SK-N-SH treated with all-trans-retinoic acid at 6 μM for 48 hours (cell line): ENCODE measurements at regions not wholly inside any gene's neighbourhood (a gene's known extent, or its start where the extent isn't known, plus 50 kb on each side); places are given as distances from the start of the nearest gene placed in this dataset.

Experiments
- ATAC-seq: fragments of 200-7000 bp; cut with Tn5 transposase; 3 replicates; pipeline ENCODE4 v1.9.1; 2020; ENCODE audit warnings: mild to moderate bottlenecking, moderate library complexity
- ARNTL ChIP-seq: fragments of 450-650 bp; formaldehyde crosslinking; IDR thresholded peaks from 2 replicates; pipeline ENCODE4 v1.5.0; 2020; ENCODE audit warnings: low read depth, mild to moderate bottlenecking, moderate library complexity, borderline replicate concordance
- CSDC2 ChIP-seq: fragments of 250-450 bp; sonication (Bioruptor Pico); IDR thresholded peaks from 2 replicates; pipeline ENCODE4 v1.5.0; 2020; ENCODE audit warnings: mild to moderate bottlenecking, moderate library complexity
- CSRNP3 ChIP-seq: fragments of 250-450 bp; sonication (Bioruptor Pico); IDR thresholded peaks from 2 replicates; pipeline ENCODE4 v1.5.1; 2021; ENCODE audit warnings: mild to moderate bottlenecking, moderate library complexity
- GLIS3 ChIP-seq: fragments of 250-450 bp; sonication (Bioruptor Pico); IDR thresholded peaks from 2 replicates; pipeline ENCODE4 v1.5.0; 2020; ENCODE audit warnings: mild to moderate bottlenecking, moderate library complexity
- ISL1 ChIP-seq: fragments of 250-450 bp; sonication (Bioruptor Pico); IDR thresholded peaks from 2 replicates; pipeline ENCODE4 v2.1.2; 2022; ENCODE audit warnings: mild to moderate bottlenecking, moderate library complexity
- OSR1 ChIP-seq: fragments of 250-450 bp; sonication (Bioruptor Pico); IDR thresholded peaks from 2 replicates; pipeline ENCODE4 v1.8.0; 2022; ENCODE audit warnings: moderate library complexity, mild to moderate bottlenecking, inconsistent platforms
- PATZ1 ChIP-seq: fragments of 250-450 bp; sonication (Bioruptor Pico); IDR thresholded peaks from 2 replicates; pipeline ENCODE4 v1.8.0; 2020; ENCODE audit warnings: mild to moderate bottlenecking, moderate library complexity, borderline replicate concordance
- PPARA ChIP-seq: fragments of 250-450 bp; sonication (Bioruptor Pico); IDR thresholded peaks from 2 replicates; pipeline ENCODE4 v1.5.0; 2020; ENCODE audit warnings: mild to moderate bottlenecking, borderline replicate concordance
- RARB ChIP-seq: fragments of 250-450 bp; sonication (Bioruptor Pico); IDR thresholded peaks from 2 replicates; pipeline ENCODE4 v1.8.0; 2021; ENCODE audit warnings: mild to moderate bottlenecking, moderate library complexity
- SNAI2 ChIP-seq: fragments of 250-450 bp; sonication (Bioruptor Pico); IDR thresholded peaks from 2 replicates; pipeline ENCODE4 v1.5.0; 2020; ENCODE audit warnings: mild to moderate bottlenecking, moderate library complexity
- TCF4 ChIP-seq: fragments of 250-450 bp; sonication (Bioruptor Pico); IDR thresholded peaks from 2 replicates; pipeline ENCODE4 v1.8.0; 2021; ENCODE audit warnings: mild to moderate bottlenecking, moderate library complexity, borderline replicate concordance
- TOX ChIP-seq: fragments of 250-450 bp; sonication (Bioruptor Pico); IDR thresholded peaks from 2 replicates; pipeline ENCODE4 v1.8.0; 2021; ENCODE audit warnings: mild to moderate bottlenecking, moderate library complexity, borderline replicate concordance
- ZC3H10 ChIP-seq: fragments of 250-450 bp; sonication (Bioruptor Pico); IDR thresholded peaks from 2 replicates; pipeline ENCODE4 v1.5.1; 2021; ENCODE audit warnings: mild to moderate bottlenecking, moderate library complexity
- ZFP3 ChIP-seq: fragments of 250-450 bp; sonication (Bioruptor Pico); IDR thresholded peaks from 2 replicates; pipeline ENCODE4 v1.5.0; 2020; ENCODE audit warnings: mild to moderate bottlenecking, moderate library complexity
- ZFP30 ChIP-seq: fragments of 450-650 bp; formaldehyde crosslinking; IDR thresholded peaks from 2 replicates; pipeline ENCODE4 v1.5.0; 2022; ENCODE audit warnings: mild to moderate bottlenecking, moderate library complexity
- ZNF565 ChIP-seq: fragments of 450-650 bp; formaldehyde crosslinking; conservative IDR thresholded peaks from 2 replicates; pipeline ENCODE4 v1.5.0; 2020; ENCODE audit warnings: low read depth, mild to moderate bottlenecking, moderate library complexity
- ZNF70 ChIP-seq: fragments of 450-650 bp; formaldehyde crosslinking; IDR thresholded peaks from 2 replicates; pipeline ENCODE4 v1.5.0; 2020; ENCODE audit warnings: mild to moderate bottlenecking, moderate library complexity
- ZNF8 ChIP-seq: fragments of 450-650 bp; formaldehyde crosslinking; IDR thresholded peaks from 2 replicates; pipeline ENCODE4 v1.5.0; 2020; ENCODE audit warnings: mild to moderate bottlenecking, moderate library complexity
- TF ChIP-seq, protein P1 (sequence below): fragments of 250-450 bp; sonication (Bioruptor Pico); IDR thresholded peaks from 2 replicates; pipeline ENCODE4 v1.5.0; 2020; ENCODE audit warnings: mild to moderate bottlenecking, moderate library complexity
- TF ChIP-seq, protein P2 (sequence below): fragments of 250-450 bp; sonication (Bioruptor Pico); IDR thresholded peaks from 2 replicates; pipeline ENCODE4 v1.5.1; 2020; ENCODE audit warnings: low read depth, mild to moderate bottlenecking, moderate library complexity

GRCh38 chr20:62546606-62547005 lies 70.8 kb upstream of the GATA5 start:
- no peak for TF ChIP-seq PPARA (CRISPR knock-in tag)
- TF ChIP-seq ZNF70 (CRISPR knock-in tag), result no peak
- TF ChIP-seq CSRNP3 (CRISPR knock-in tag), result no peak
- no peak for TF ChIP-seq ZFP3 (CRISPR knock-in tag)
- TF ChIP-seq PATZ1 (CRISPR knock-in tag), result no peak
- no peak for TF ChIP-seq GLIS3
- no peak for TF ChIP-seq ZNF8 (CRISPR knock-in tag)
- TF ChIP-seq ZNF565 (CRISPR knock-in tag), result no peak
- TF ChIP-seq, protein P1, sequence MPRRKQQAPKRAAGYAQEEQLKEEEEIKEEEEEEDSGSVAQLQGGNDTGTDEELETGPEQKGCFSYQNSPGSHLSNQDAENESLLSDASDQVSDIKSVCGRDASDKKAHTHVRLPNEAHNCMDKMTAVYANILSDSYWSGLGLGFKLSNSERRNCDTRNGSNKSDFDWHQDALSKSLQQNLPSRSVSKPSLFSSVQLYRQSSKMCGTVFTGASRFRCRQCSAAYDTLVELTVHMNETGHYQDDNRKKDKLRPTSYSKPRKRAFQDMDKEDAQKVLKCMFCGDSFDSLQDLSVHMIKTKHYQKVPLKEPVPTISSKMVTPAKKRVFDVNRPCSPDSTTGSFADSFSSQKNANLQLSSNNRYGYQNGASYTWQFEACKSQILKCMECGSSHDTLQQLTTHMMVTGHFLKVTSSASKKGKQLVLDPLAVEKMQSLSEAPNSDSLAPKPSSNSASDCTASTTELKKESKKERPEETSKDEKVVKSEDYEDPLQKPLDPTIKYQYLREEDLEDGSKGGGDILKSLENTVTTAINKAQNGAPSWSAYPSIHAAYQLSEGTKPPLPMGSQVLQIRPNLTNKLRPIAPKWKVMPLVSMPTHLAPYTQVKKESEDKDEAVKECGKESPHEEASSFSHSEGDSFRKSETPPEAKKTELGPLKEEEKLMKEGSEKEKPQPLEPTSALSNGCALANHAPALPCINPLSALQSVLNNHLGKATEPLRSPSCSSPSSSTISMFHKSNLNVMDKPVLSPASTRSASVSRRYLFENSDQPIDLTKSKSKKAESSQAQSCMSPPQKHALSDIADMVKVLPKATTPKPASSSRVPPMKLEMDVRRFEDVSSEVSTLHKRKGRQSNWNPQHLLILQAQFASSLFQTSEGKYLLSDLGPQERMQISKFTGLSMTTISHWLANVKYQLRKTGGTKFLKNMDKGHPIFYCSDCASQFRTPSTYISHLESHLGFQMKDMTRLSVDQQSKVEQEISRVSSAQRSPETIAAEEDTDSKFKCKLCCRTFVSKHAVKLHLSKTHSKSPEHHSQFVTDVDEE (CRISPR knock-in tag), result no peak
- TF ChIP-seq SNAI2 (CRISPR knock-in tag), result no peak
- no peak for TF ChIP-seq ARNTL
- TF ChIP-seq TCF4, result no peak
- TF ChIP-seq TOX (CRISPR knock-in tag), result no peak
- no peak for TF ChIP-seq ZC3H10
- no peak for TF ChIP-seq ZFP30 (CRISPR knock-in tag)
- TF ChIP-seq OSR1 (CRISPR knock-in tag), result no peak
- TF ChIP-seq, protein P2, sequence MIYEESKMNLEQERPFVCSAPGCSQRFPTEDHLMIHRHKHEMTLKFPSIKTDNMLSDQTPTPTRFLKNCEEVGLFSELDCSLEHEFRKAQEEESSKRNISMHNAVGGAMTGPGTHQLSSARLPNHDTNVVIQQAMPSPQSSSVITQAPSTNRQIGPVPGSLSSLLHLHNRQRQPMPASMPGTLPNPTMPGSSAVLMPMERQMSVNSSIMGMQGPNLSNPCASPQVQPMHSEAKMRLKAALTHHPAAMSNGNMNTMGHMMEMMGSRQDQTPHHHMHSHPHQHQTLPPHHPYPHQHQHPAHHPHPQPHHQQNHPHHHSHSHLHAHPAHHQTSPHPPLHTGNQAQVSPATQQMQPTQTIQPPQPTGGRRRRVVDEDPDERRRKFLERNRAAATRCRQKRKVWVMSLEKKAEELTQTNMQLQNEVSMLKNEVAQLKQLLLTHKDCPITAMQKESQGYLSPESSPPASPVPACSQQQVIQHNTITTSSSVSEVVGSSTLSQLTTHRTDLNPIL (CRISPR knock-in tag), result no peak
- ATAC-seq, result no peak

GRCh38 chr20:62547364-62547763 lies 71.6 kb upstream of the GATA5 start:
- ATAC-seq, result no peak
- TF ChIP-seq OSR1 (CRISPR knock-in tag), result no peak
- no peak for TF ChIP-seq GLIS3
- TF ChIP-seq ZNF70 (CRISPR knock-in tag), result no peak
- no peak for TF ChIP-seq ZFP3 (CRISPR knock-in tag)
- no peak for TF ChIP-seq RARB (CRISPR knock-in tag)
- no peak for TF ChIP-seq ARNTL
- TF ChIP-seq ZC3H10, result no peak
- TF ChIP-seq SNAI2 (CRISPR knock-in tag), result no peak
- TF ChIP-seq PATZ1 (CRISPR knock-in tag), result no peak
- TF ChIP-seq ISL1, result no peak
- TF ChIP-seq TOX (CRISPR knock-in tag), result no peak
- TF ChIP-seq CSDC2 (CRISPR knock-in tag), result no peak
- TF ChIP-seq, protein P1 (CRISPR knock-in tag), result no peak
- TF ChIP-seq CSRNP3 (CRISPR knock-in tag), result no peak
- no peak for TF ChIP-seq ZNF8 (CRISPR knock-in tag)
- TF ChIP-seq, protein P2 (CRISPR knock-in tag), result no peak
